GM21526 (cell line): ENCODE measurements at regions not wholly inside any gene's neighbourhood (a gene's known extent, or its start where the extent isn't known, plus 50 kb on each side); places are given as distances from the start of the nearest gene placed in this dataset.

Experiments used
- ATAC-seq: cut with Tn5 transposase; IDR thresholded peaks from one replicate; pipeline ENCODE4 v1.9.1; 2021; ENCODE audit warnings: moderate library complexity; ENCODE audit not compliant: unreplicated experiment, low FRiP score

- ATAC-seq = no peak
Measured at GRCh38 chr18:44096016-44096415, 584.7 kb upstream of the SETBP1 start.

- ATAC-seq = no peak
Measured at GRCh38 chr18:44098551-44099098, 582.1 kb upstream of the SETBP1 start.

- ATAC-seq = no peak
Measured at GRCh38 chr18:44107187-44107586, 573.5 kb upstream of the SETBP1 start.

GRCh38 chr18:44111337-44111736 is 569.4 kb upstream of the SETBP1 start:
- no peak for ATAC-seq

GRCh38 chr18:44117821-44118220 is 562.9 kb upstream of the SETBP1 start:
- no peak for ATAC-seq

GRCh38 chr18:44119607-44120006 is 561.1 kb upstream of the SETBP1 start:
- ATAC-seq = no peak

- no peak for ATAC-seq
Measured at GRCh38 chr18:44123743-44124142, 556.9 kb upstream of the SETBP1 start.

GRCh38 chr18:44125446-44125845 is 555.2 kb upstream of the SETBP1 start:
- ATAC-seq = no peak

- no peak for ATAC-seq
Measured at GRCh38 chr18:44126598-44126997, 554.1 kb upstream of the SETBP1 start.

GRCh38 chr18:44128365-44128764 is 552.3 kb upstream of the SETBP1 start:
- no peak for ATAC-seq

GRCh38 chr18:44130376-44130942 is 550.2 kb upstream of the SETBP1 start:
- no peak for ATAC-seq

- no peak for ATAC-seq
Measured at GRCh38 chr18:44133483-44133882, 547.2 kb upstream of the SETBP1 start.

- ATAC-seq = no peak
Measured at GRCh38 chr18:44134447-44134846, 546.2 kb upstream of the SETBP1 start.

GRCh38 chr18:44135741-44136140 is 544.9 kb upstream of the SETBP1 start:
- no peak for ATAC-seq

GRCh38 chr18:44136326-44136725 is 544.4 kb upstream of the SETBP1 start:
- ATAC-seq = no peak

- no peak for ATAC-seq
Measured at GRCh38 chr18:44143072-44143471, 537.6 kb upstream of the SETBP1 start.

GRCh38 chr18:44149706-44150105 is 531.0 kb upstream of the SETBP1 start:
- no peak for ATAC-seq

- no peak for ATAC-seq
Measured at GRCh38 chr18:44153981-44154380, 526.7 kb upstream of the SETBP1 start.

- ATAC-seq = no peak
Measured at GRCh38 chr18:44156126-44156525, 524.6 kb upstream of the SETBP1 start.

GRCh38 chr18:44156776-44157335 is 523.8 kb upstream of the SETBP1 start:
- no peak for ATAC-seq

- no peak for ATAC-seq
Measured at GRCh38 chr18:44170208-44170880, 510.3 kb upstream of the SETBP1 start.

- ATAC-seq = no peak
Measured at GRCh38 chr18:44171301-44171700, 509.4 kb upstream of the SETBP1 start.
